T-helper 1 cell (primary cell): ENCODE measurements at regions not wholly inside any gene's neighbourhood (a gene's known extent, or its start where the extent isn't known, plus 50 kb on each side); places are given as distances from the start of the nearest gene placed in this dataset.
"Not testable (repeated sequence)": the region's sequence is repeated elsewhere in the genome, so short reads cannot be mapped to it uniquely, and the experiment has no call there.

Experiments used
- DNase-seq, 5 donors: peaks; one replicate each; pipeline ENCODE4 v3.0.0-alpha.2; 2012 to 2020

DNA sequence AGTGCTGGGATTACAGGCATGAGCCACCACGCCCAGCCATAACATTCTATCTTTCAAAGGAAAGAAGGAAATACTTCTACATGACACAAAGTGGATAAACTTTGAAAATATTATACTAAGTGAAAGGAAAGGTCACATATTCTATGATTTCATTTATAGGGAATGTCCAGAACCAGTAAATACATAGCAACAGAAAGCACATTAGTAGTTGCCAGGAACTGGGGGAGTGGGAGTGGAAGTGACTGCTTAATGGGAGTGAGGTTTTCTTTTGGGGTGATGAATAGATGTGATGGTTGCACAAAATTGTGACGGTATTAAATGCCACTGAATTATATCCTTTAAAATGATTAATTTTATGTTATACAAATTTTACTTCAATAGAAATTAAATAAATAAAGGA, 95.7 kb upstream of the IL15 start:
- DNase-seq, result no peak

DNA sequence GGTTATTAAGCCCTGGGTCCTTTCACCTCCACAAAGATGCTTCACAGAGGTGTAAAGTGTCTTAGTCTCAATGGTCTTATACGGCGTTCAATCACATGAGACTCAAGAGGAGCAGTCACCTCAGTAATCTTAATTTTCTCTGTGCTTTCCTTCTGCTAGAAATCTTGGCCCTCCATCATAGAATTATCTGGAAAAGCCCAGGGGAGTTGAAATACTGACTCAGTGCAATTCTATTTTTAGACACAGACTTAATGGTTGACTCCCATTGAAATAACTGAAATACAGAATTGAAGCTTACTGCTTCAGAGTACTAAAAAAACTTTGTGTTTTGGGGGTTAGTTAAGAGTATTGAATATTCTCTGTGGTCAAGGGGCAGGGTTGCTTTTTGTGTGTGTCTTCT, 94.5 kb upstream of the IL15 start:
- DNase-seq, result no peak

DNA sequence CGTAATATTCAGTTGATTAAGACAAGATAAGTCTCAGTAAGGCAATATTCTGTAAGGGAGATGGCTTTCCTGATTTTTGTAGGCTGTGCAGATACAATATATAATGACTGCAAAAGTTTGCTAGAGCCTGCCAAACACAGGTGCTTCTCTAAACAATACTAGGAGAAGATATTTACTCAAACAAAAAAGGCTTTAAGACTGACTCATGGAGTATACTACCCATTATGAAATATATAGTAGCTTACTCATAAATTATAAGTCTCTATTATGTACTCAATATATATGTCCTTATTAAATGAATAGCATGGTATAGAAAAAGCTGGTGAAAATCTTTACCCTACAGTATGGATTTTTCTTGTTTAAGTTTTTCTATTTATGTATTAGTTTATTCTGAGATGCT, 93.2 kb upstream of the IL15 start:
- DNase-seq, result no peak

DNA sequence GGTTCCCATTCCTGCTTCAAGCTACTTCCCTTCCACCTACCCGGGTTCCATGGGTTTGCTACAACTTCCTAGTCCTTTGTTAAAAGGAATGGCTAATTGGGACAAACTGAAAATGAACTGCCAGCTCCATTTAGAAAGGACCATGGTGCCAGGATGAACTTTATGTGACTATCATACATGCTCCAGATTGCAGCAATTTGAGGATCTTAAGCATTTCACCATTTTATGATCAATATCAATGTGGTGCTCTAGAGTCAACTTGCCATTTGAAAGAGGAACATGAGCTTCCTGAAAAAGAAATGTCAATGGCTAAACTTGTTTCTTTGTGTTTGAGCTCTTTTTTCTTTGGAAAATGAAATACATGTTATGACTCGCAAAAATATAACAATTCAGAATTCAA, 92.7 kb upstream of the IL15 start:
- no peak for DNase-seq

DNA sequence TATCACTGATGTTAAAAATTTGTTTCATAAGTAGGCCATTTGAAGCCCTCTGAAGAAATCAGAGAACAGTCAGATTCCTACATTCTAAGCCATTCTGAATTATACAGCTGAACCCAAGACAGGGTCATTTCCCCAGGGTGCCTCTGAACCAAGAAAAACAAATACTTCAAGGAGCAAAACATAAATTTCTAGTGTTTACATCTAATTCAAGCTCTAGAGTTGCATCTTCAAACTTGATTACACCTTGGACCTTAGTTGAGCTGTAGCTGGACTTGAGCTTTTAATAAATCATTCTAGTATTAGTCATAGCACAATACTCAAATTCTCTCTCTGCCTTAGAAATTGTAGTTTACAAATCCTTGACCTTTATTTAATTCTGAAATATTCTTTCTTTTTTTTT, 87.6 kb upstream of the IL15 start:
- DNase-seq, result no peak

DNA sequence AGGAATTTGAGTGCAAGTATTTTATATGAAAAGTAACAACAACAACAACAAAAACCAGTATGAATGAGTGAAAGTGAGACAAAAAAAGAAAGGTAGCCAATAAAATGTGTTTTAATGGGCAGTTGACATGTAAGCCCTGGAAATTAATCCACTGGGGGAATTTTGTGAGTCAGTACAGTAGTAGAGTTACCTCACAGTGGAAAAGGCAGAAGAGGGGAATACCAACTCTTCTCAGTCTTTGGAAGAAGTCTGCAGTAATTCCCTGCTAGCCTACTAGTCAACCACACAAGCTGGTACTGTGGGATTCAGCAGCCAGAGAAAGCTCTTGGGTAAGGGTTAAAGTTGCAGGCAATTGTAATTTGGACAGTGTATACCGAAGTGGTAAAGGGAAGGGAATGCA, 76.3 kb upstream of the IL15 start:
- no peak for DNase-seq

DNA sequence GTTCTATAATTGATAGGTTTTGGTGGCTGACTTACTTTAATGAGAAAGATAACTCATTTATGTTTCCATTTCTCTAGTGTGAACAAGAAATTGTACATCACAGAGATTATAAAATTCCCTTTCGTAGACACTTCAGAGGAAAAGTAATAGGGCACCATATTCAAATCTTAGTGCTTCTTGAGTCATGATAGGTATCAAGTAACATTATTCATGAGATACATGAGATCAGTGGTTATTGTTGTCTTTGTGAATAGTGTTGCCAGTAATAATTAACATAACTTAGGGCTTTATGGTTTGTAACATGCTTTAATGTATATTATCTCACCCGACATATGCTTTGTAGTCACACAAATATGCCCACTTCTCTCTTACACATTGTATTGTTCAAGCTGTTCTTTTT, 73.7 kb upstream of the IL15 start:
- no peak for DNase-seq

DNA sequence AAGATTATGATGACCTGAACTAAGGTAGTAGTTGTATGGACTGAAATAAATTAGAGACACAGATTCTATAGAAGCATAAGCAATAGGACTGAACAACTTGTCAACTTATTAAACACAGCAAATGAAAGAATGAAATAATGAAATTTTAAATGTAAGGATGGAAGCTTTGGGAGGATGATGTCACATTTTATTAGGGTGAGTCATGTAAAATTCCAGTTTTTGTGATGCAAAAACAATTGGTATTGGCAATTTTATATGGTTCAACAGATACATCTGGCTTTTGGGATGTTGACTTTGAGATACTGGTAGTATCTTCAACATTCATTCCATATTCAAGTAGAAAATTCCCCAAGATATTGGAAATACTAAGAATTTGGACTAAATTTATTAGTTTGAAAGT, 72.7 kb upstream of the IL15 start:
- DNase-seq, result no peak

DNA sequence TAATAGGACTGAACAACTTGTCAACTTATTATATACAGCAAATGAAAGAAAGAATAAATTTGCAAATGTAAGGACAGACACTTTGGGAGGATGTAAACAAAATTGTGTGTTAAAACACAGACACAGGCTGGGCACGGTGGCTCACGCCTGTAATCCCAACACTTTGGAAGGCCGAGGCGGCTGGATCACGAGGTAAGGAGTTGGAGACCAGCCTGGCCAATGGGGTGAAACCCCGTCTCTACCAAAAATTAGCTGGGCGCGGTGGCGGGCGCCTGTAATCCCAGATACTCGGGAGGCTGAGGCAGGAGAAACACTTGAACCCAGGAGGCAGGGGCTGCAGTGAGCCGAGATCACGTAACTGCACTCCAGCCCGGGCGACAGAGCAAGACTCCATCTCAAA, 71.4 kb upstream of the IL15 start:
- DNase-seq, result not testable (repeated sequence)

DNA sequence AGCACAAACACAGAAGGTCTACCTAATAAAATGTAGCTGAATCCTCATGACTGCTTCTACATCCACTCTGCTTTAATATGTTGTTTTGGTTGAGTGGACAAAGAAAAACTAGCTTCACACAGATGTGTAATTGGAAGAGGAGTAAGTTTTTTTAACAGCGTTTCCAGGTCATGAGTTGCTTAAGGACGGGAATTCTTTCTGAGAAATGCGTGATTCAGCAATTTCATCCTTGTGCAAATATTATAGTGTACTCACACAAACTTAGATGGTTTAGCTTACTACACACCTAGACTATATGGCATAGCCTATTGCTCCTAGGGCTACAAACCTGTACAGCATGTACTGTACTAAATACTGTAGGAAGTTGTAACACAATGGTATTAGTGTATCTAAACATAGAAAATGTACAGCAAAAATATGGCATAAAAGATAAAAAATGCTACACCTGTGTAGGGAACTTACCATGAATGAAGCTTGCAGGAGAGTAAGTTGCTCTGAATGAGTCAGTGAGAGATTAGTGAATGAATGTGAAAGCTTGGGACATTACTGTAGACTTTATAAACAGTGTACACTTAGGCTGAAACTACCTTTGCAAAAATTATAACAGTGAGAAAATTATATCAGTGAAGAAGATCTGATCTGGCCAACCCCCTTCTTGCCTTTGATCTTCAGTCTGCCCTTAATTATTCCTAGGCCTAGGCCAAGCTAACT, 70.8 kb upstream of the IL15 start:
- no peak for DNase-seq

DNA sequence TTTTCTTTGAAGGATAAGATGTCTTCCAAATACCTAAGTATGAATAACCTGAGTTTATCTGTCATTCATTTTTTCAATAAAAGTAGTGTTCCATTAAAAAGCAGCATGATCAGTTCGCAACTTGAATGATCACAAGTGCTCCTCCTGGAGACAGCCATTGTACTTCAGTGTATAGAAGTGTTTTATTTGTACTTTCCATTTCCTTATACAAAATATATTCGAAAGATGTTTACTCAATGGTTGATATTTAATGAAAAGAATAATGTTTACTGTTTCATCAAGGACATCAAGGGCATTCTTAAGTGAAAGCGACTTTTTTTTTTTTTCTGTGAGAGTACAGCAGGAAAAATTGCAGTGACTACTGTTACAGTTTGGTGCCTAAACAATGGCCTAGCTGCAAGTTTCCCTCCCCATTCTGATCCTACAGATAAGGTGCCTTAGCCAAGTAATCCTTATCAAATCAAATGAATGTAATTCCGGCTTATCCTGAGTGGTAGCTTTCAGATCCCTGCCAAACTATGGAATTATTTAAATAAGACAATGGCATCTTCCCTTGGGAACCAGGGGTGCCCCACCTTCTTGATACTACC, 69.0 kb upstream of the IL15 start:
- DNase-seq, result no peak

DNA sequence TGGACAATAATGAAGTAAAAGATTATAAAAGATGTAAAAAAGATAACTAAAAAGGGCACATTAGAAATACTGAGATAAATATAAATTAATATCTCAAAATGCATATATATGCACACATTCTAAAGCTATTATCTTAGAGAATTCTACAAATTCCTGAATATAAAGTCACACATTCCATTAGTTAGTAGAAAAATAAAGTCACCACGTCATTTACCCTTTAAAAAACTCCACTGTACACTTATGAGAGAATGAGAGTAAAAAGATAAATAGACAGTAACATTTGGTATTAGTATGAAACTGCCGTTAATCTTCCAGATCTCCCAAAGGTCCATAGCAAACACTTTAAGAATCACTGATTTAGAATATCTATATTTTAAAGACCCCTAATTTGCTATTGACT, 67.2 kb upstream of the IL15 start:
- no peak for DNase-seq

DNA sequence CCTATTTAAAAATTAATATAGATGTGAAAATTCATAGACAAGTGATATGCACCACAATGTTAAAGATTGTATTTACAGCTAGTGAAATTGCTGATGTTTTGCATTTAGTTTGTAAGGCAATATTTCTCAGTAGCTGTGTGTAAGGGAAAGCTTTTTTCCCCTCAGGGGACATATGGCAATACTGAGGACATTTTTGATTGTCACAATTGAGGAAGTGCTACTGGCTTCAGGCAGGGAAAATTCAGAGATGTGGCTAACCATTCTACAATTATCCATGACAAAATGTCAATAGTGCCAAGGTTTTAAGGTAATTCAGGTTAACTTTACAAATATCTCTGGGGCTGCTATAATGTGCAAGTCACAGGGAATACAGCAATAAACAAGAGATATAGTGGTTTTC, 66.1 kb upstream of the IL15 start:
- no peak for DNase-seq

DNA sequence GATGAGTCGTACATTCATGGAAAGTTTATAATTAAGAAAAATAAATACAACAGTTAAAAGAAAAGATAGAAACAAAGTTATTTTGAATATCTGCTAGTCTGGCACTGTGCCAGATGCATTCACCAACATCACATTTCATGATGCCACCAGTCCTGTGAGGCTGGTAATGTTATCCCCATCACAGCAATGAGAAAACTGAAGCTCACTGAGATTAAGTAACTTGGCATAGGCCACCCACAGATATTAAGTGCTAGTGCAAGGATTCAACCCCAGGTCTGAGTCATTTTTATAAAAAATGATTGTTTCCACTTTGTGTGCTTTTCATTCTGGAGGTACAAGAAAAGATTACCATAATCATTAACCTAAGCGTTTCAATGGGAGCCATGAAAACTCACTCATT, 65.0 kb upstream of the IL15 start:
- no peak for DNase-seq

DNA sequence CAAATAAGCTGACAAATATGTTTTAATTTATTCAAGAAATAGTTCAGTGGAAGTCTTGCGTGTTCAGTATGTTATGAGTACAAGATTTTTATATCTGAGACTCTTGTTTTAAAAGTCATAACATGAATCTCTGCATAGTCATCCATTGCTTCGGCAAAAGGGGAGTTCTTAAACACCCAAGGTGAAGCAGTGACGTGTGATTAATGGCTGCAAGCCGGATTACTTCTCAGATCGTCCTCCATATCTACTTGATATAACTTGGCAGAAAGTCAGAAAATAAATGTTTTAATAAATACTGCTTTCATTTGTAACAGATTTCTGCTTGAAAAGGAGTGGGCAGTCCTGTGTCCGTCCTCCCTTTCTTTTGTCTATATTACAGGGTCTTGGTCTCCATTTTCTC, 64.6 kb upstream of the IL15 start:
- no peak for DNase-seq

DNA sequence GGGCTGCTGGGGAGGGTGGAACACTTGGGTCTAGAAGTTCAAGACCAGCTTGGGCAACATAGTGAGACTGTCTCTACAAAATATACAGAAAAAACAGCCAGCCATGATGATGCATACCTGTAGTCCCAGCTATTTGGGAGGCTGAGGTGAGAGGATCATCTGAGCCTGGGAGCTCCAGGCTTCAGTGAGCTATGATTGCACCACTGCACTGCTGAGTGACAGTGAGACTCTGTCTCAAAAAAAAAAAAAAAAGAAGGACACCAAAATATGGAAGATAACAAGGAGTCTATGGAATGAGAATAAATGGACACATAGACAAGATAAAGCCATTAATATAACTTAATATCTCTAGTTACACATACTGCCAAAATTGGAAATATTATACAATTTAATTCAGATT, 62.7 kb upstream of the IL15 start:
- no peak for DNase-seq

DNA sequence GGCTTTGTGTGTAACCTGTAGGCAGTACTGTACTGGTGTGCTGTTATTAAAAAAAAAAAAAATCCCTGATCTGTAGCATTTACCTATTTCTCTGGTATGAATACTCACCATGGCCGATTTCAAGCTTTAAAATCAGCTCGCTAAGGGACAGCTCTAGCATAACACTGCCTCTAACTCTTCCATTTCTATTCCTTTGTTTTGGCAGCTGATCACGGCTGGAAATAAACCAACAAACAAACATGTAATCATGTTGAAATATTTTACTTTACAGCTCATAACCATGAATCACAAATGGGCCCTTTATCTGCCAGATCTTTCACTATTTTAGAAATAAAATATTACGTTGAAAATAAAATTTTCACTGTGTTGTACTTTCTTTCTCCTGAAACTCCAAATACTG, 60.5 kb upstream of the IL15 start:
- DNase-seq, result no peak

DNA sequence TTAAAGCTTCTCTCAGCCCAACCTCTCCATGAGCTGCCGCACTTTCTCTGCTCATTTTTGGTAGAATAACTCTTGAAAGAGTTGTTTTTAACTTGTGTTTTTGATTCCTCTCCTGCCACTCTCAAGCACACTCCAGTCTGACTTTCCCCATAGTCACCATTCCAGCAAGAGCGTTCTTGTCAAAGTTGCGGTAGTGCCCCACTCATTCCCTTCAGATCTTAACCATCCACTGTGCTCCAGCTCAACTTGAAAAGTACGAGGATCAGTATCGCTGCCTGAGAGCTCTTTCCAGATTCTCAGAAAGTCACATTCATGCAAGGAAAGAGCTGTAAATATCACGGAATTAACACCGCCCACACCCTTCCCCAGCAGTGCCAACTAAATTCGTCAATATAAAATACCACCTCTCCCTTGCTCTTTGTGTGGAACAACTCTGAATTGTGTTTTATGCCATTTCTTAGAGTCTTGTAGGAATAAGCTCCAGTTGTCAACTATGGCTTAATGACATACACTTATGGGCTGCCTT, 59.7 kb upstream of the IL15 start:
- DNase-seq, result no peak

DNA sequence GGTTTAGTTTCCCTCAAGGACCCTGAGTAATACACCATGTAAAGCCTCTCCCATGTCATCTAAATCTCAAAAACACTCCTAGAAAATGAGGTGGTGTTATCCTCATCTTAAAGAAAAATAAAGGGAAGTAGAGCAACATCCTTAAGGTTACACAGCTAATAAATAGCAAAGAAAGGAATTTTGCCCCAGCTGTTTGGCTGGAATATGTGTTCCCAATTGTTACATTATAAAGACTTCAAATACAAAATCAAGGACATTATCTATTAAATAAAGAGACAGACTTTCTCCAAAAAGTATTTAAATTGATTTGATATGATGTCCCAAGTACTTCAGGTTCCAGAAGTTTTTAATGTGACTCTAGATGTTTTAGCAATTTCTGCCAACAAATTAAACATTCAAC, 57.9 kb upstream of the IL15 start:
- no peak for DNase-seq

DNA sequence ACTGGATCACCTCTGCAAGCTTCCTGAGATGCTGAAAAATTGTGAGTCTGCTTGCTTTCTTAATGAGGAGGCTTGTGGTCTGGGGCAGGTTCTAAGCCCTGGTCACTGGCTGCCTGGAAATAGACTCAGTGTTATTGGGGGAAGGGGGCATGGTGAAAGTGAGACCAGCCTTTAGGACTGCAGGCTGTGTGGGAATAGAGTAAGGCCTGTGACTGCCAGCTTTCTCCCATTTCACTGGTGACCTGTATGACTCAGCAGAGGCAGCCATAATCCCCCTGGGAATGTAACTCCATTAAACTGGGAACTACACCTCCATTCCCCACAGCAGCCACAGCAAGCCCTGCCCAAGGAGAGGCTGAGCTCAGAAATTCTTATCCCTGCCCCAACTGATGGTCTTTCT, 55.9 kb upstream of the IL15 start:
- no peak for DNase-seq
